ENCODE measurements at regions not wholly inside any gene's neighbourhood (a gene's known extent, or its start where the extent isn't known, plus 50 kb on each side); places are given as distances from the start of the nearest gene placed in this dataset.

DNA sequence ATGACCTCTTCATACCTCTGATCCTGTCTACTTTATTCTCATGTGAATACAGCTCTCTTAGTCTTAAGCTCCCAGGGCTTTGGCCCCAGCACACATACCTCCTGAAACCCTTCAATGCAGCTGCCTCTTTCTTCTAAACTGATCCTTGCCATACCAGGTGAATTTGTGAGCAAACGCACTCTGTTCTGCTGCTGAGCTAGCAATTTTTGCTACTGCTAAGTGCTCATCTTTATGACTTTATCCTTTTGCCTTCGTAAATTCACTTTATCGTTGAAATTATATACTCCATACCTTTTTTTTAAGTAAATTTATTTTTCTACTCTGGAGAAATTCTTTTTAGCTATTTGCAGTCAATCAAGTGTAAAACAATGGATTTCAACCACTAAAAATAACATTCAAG lies 287.7 kb downstream of the CMPK2 start:
- TF ChIP-seq POLR2A (IDR thresholded peaks at IDR 0.05; ENCODE audit: low read length): no peak
- TF ChIP-seq GATA1 (IDR thresholded peaks at IDR 0.05; ENCODE audit: low read depth, low read length): no peak
